GM18498 (cell line): ENCODE measurements at regions not wholly inside any gene's neighbourhood (a gene's known extent, or its start where the extent isn't known, plus 50 kb on each side); places are given as distances from the start of the nearest gene placed in this dataset.
"Not testable (repeated sequence)": the region's sequence is repeated elsewhere in the genome, so short reads cannot be mapped to it uniquely, and the experiment has no call there.

Source experiments
- ATAC-seq: cut with Tn5 transposase; IDR thresholded peaks from one replicate; pipeline ENCODE4 v1.9.1; 2021; ENCODE audit warnings: mild to moderate bottlenecking, moderate library complexity; ENCODE audit not compliant: unreplicated experiment

DNA sequence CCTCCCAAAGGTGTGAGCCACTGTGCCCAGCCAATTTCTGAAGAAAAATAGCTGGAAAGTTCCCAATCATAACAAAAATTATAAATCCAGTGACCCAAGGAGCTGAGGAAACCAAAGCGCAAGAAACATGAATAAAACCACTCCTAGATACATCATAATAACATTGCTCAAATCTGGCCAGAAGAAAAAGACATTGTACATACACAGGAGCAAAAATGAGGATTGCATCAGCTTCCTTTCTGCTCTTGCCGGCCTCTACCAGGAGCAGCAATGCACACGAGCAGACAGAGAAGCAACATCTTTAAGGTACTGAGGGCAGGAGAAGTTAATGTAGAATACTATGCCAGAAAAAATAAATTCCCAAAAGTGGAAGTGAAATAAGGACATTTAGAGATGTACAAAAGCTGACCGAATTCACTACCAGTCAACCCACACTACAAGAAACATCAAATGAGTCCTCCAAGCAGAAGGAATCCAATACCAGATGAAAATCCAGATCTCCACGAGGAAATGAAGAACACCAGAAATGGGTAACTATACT, 127.0 kb upstream of the NBPF11 start:
- ATAC-seq: not testable (repeated sequence)

- not testable (repeated sequence) for ATAC-seq
Measured at GRCh38 chr1:148277865-148278279, 125.8 kb upstream of the NBPF11 start.

GRCh38 chr1:148267066-148267465, 115.0 kb upstream of the NBPF11 start:
- ATAC-seq: not testable (repeated sequence)

GRCh38 chr1:148264374-148265276, 112.5 kb upstream of the NBPF11 start:
- ATAC-seq: no peak

DNA sequence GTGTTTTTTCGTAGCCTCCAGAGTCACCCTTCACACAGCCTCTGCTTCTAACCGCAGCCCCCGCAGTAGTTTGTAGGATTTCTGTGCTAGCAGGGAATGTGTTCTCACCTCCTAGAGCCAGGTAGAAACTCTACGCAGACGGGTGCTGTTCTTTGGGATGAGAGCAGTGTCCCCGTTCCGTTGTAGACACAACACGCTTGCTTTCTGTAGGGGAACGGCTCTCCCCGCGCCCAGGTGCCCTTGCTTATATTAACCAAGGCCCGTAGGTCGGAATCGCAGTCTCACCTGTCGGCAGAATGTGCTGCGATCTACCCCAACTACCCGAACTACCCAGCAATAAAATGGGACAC, 111.8 kb upstream of the NBPF11 start:
- ATAC-seq: no peak

- peak; percentile 83 for ATAC-seq
Measured at GRCh38 chr1:148263128-148263905, 111.2 kb upstream of the NBPF11 start.

- ATAC-seq: not testable (repeated sequence)
Measured at GRCh38 chr1:148261684-148262083, 109.6 kb upstream of the NBPF11 start.

DNA sequence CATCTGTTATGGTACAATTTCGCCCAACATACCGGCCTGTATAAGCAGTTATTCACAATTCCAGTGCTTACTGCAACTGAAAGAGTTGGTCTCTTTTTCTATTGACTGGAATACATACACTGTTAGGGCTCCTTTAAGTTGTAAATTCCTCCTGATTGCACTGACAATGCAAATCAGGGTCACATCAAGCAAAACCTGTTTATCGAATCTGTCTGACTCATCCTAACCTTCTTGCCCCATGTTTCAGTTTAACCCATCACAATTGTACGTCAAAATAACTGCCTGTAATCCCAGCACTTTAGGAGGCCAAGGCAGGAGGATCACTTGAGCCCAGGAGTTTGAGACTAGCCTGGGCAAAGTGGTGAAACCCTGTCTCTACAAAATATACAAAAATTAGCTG, 105.8 kb upstream of the NBPF11 start:
- not testable (repeated sequence) for ATAC-seq

- ATAC-seq: not testable (repeated sequence)
Measured at GRCh38 chr1:148254611-148255429, 102.7 kb upstream of the NBPF11 start.

GRCh38 chr1:148253808-148254207, 101.7 kb upstream of the NBPF11 start:
- not testable (repeated sequence) for ATAC-seq

- not testable (repeated sequence) for ATAC-seq
Measured at GRCh38 chr1:148248798-148249197, 96.7 kb upstream of the NBPF11 start.

DNA sequence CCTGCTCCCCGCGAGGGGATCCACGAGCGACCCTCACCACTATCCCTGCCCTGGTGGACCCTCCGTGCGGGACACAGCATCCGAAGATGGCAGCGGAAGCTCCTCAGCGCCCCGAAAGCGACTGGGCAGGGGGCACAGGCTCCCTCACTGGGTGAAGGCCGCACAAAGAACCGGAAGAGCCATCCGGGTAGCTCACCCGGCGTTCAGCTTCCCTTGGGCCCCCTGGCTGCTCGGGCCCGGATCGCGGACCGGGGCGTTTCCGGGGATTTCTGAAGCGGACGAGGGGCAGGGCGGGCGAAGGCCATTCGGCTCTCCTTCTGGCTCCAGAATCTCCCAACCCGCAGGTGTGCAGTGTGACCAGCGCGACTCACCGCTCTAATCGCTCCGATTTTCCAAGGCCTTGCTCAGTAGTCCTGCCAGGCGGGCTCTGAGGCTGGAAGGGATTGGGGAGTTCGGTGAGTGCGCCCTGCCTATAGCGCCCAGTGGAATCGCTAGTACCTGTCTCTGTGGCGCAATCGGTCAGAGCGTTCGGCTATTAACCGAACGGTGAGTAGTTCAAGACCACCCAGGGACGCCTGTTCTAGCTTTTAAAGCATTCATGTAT, 94.3 kb upstream of the NBPF11 start:
- ATAC-seq: not testable (repeated sequence)

DNA sequence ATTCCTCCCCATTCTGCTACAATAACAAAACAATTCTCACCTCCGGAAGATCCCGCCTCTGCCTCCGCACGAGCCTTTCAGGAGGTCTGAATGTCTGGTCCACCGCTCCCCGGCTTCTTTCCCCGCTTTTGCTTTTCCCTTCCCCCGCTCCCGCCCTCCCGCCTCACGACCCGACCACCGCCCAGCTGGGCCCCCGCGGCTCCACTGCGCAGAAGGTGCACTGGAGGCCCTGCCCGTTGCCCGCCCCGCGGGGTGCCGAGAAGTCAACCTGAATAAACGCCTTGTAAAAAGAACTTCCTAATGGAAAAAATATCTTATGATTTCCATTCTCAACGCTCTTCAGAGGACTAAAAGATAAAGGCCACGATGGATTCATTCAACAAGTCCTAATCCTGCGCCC, 93.8 kb upstream of the NBPF11 start:
- not testable (repeated sequence) for ATAC-seq

- ATAC-seq: not testable (repeated sequence)
Measured at GRCh38 chr1:148245443-148245842, 93.4 kb upstream of the NBPF11 start.

DNA sequence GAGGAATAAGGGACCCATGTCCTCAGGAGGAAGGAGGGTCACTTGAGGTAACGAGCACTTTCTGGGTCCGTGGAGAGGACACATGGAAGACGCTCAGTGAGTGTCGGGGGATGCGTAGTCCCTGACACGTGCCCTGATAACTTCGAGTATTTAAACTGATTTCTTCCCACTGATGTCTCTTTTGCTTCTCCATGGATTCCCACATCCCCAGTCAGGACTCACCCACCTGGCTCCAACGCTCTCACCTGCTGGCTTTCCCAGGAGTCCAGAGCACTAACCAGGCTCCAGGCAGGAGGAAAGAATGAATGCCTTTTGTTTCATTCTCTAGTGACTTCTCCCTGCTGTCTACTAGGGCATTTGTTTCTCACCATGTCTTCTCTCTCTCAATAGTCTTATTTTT, 81.2 kb upstream of the NBPF11 start:
- not testable (repeated sequence) for ATAC-seq

GRCh38 chr1:148228846-148229245, 76.8 kb upstream of the NBPF11 start:
- ATAC-seq: not testable (repeated sequence)

DNA sequence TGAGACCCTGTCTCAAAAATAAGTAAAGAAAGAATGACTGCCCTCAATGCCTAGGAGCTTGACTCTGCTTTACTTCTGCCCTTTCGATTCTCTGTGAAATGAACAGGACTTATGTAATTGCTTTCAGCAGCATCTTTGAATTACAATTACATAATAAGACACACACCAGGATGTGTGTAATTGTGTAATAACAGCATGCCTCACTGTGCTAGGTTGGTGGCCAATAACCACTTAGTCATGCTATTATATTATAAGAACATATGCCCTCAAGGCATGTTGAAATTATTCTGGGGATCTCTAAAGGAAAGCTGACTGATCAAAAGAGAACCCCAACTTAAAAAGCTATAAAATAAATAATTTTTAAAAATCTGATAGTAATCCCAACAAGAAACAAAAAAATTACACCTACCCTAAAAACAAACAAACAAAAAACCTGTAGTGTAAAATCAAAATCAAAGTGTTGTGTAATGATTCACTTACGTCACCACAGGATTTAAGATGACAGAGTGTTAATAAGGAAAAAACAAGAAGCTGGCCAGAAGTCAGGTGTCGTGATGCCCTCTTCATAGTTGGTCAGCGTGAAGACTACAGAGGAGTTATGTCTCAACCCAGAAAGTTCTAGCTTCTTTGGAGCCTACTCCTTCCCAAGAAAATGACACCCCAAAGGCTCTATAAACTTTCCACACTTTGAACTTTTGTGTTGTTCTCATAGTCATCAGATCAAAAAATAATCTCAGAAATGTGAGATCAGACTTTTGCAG, 70.5 kb upstream of the NBPF11 start:
- ATAC-seq: not testable (repeated sequence)

- ATAC-seq: not testable (repeated sequence)
Measured at GRCh38 chr1:148221593-148221992, 69.5 kb upstream of the NBPF11 start.

DNA sequence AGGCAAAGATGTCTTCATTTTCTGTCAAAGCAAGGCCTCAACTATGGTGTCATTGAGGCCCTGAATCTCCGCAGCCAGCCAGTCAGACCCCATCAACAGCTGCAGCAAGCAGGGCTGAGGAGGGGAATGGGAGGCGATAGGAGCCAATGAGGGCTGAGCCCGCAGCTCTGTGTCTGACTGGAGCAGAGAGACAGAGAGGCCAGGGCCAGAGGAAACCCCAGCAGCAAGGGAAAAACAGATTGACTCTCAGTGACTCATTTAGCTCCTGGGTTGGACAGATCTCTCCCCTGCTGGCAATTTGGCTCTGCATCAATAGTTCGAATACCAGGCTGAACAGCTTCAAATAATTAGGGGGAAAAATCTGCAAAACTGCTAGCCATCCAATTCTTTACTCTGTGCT, 67.1 kb upstream of the NBPF11 start:
- ATAC-seq: not testable (repeated sequence)
